Right ventricle myocardium superior (tissue), 1 donor: ENCODE measurements at regions not wholly inside any gene's neighbourhood (a gene's known extent, or its start where the extent isn't known, plus 50 kb on each side); places are given as distances from the start of the nearest gene placed in this dataset.

ENCODE experiments used
- ATAC-seq: fragments of 200-7000 bp; cut with Tn5 transposase; one replicate; pipeline ENCODE4 v1.9.1; 2020; ENCODE audit warnings: mild to moderate bottlenecking; ENCODE audit not compliant: poor library complexity
- DNase-seq: peaks from one replicate; pipeline ENCODE4 v3.0.0-alpha.2; 2020
- intact Hi-C: fragments of 100-400 bp; cut with DNase I; formaldehyde crosslinking; loops from one replicate; pipeline ENCODE4 v1.11.2; 2022
- donor health status: DM: no; HTN: yes; CAD: no; lungs with severe emphysema.

GRCh38 chr10:52906046-52906445 lies 133.5 kb upstream of the MBL2 start:
- intact Hi-C loops, result no loop called here
- DNase-seq (no peak), ATAC-seq (no peak)

- ATAC-seq, result no peak
Measured at GRCh38 chr10:52903397-52903938, 130.9 kb upstream of the MBL2 start.

GRCh38 chr10:52900593-52900992 lies 128.0 kb upstream of the MBL2 start:
- ATAC-seq (no peak), DNase-seq (no peak)
- intact Hi-C loops, result no loop called here

More at GRCh38 chr10:52903397-52903938, 130.9 kb upstream of the MBL2 start:
- DNase-seq, result no peak
- intact Hi-C loops, result no loop called here

GRCh38 chr10:52897162-52897561 lies 124.6 kb upstream of the MBL2 start:
- DNase-seq (no peak), ATAC-seq (no peak)
- intact Hi-C loops, result no loop called here

GRCh38 chr10:52895059-52895458 lies 122.5 kb upstream of the MBL2 start:
- no peak for DNase-seq
- intact Hi-C loops, result no loop called here

GRCh38 chr10:52890281-52890680 lies 117.7 kb upstream of the MBL2 start:
- intact Hi-C loops, result no loop called here
- DNase-seq (no peak), ATAC-seq (no peak)

More at GRCh38 chr10:52895059-52895458, 122.5 kb upstream of the MBL2 start:
- no peak for ATAC-seq

GRCh38 chr10:52889611-52890010 lies 117.0 kb upstream of the MBL2 start:
- ATAC-seq, result no peak
- DNase-seq, result no peak
- intact Hi-C loops, result no loop called here

GRCh38 chr10:52883996-52884871 lies 111.7 kb upstream of the MBL2 start:
- ATAC-seq, result peak; percentile 95
- DNase-seq, result no peak
- intact Hi-C loops, result no loop called here

GRCh38 chr10:52879091-52879807 lies 106.7 kb upstream of the MBL2 start:
- intact Hi-C loops, result no loop called here
- DNase-seq (no peak), ATAC-seq (no peak)

- no peak for DNase-seq
- intact Hi-C loops, result no loop called here
- ATAC-seq, result peak; percentile 89
Measured at GRCh38 chr10:52877451-52877850, 104.9 kb upstream of the MBL2 start.

GRCh38 chr10:52875336-52875735 lies 102.8 kb upstream of the MBL2 start:
- intact Hi-C loops, result no loop called here
- DNase-seq, result no peak
- ATAC-seq, result peak; percentile 58

- no peak for DNase-seq
- intact Hi-C loops, result no loop called here
Measured at GRCh38 chr10:52874581-52874980, 102.0 kb upstream of the MBL2 start.

GRCh38 chr10:52871191-52871843 lies 98.7 kb upstream of the MBL2 start:
- ATAC-seq (no peak), DNase-seq (no peak)
- intact Hi-C loops, result no loop called here

More at GRCh38 chr10:52874581-52874980, 102.0 kb upstream of the MBL2 start:
- ATAC-seq, result no peak

- intact Hi-C loops, result no loop called here
- DNase-seq, result no peak
- no peak for ATAC-seq
Measured at GRCh38 chr10:52870562-52870961, 98.0 kb upstream of the MBL2 start.

- intact Hi-C loops, result no loop called here
- no peak for ATAC-seq
- DNase-seq, result no peak
Measured at GRCh38 chr10:52869864-52870263, 97.3 kb upstream of the MBL2 start.

- DNase-seq (no peak), ATAC-seq (no peak)
- intact Hi-C loops, result no loop called here
Measured at GRCh38 chr10:52865213-52865612, 92.6 kb upstream of the MBL2 start.

GRCh38 chr10:52864201-52865106 lies 91.9 kb upstream of the MBL2 start:
- ATAC-seq, result peak; percentile 66
- DNase-seq, result peak; percentile 62
- intact Hi-C loops, result no loop called here

- peak; percentile 60 for ATAC-seq
- DNase-seq, result no peak
- intact Hi-C loops, result no loop called here
Measured at GRCh38 chr10:52858722-52859121, 86.1 kb upstream of the MBL2 start.
